ENCODE measurements at regions not wholly inside any gene's neighbourhood (a gene's known extent, or its start where the extent isn't known, plus 50 kb on each side); places are given as distances from the start of the nearest gene placed in this dataset.

- ATAC-seq: no peak
- TF ChIP-seq TOX (CRISPR knock-in tag; IDR thresholded peaks at IDR 0.05; ENCODE audit: borderline replicate concordance) (no peak), CSDC2 (CRISPR knock-in tag; IDR thresholded peaks at IDR 0.05) (no peak), PATZ1 (CRISPR knock-in tag; IDR thresholded peaks at IDR 0.05; ENCODE audit: borderline replicate concordance) (no peak), RARB (CRISPR knock-in tag; IDR thresholded peaks at IDR 0.05) (no peak), CREB5 (CRISPR knock-in tag; IDR thresholded peaks at IDR 0.05; ENCODE audit: low read depth) (no peak), ZC3H10 (CRISPR knock-in tag; IDR thresholded peaks at IDR 0.05) (no peak), TCF4 (CRISPR knock-in tag; IDR thresholded peaks at IDR 0.05; ENCODE audit: borderline replicate concordance) (no peak), BACH2 (CRISPR knock-in tag; IDR thresholded peaks at IDR 0.05; ENCODE audit: borderline replicate concordance) (no peak), CSRNP3 (CRISPR knock-in tag; IDR thresholded peaks at IDR 0.05) (no peak), SNAI2 (CRISPR knock-in tag; IDR thresholded peaks at IDR 0.05) (no peak), ARNTL (CRISPR knock-in tag; IDR thresholded peaks at IDR 0.05; ENCODE audit: borderline replicate concordance, low read depth) (no peak), GLIS3 (CRISPR knock-in tag; IDR thresholded peaks at IDR 0.05) (no peak), ZNF565 (CRISPR knock-in tag; conservative IDR thresholded peaks at IDR 0.05; ENCODE audit: low read depth) (no peak), ZNF8 (CRISPR knock-in tag; IDR thresholded peaks at IDR 0.05) (no peak), ESRRG (CRISPR knock-in tag; IDR thresholded peaks at IDR 0.05) (no peak), ZFP3 (CRISPR knock-in tag; IDR thresholded peaks at IDR 0.05) (no peak), ISL1 (CRISPR knock-in tag; IDR thresholded peaks at IDR 0.05) (no peak)
- TF ChIP-seq, protein P1, sequence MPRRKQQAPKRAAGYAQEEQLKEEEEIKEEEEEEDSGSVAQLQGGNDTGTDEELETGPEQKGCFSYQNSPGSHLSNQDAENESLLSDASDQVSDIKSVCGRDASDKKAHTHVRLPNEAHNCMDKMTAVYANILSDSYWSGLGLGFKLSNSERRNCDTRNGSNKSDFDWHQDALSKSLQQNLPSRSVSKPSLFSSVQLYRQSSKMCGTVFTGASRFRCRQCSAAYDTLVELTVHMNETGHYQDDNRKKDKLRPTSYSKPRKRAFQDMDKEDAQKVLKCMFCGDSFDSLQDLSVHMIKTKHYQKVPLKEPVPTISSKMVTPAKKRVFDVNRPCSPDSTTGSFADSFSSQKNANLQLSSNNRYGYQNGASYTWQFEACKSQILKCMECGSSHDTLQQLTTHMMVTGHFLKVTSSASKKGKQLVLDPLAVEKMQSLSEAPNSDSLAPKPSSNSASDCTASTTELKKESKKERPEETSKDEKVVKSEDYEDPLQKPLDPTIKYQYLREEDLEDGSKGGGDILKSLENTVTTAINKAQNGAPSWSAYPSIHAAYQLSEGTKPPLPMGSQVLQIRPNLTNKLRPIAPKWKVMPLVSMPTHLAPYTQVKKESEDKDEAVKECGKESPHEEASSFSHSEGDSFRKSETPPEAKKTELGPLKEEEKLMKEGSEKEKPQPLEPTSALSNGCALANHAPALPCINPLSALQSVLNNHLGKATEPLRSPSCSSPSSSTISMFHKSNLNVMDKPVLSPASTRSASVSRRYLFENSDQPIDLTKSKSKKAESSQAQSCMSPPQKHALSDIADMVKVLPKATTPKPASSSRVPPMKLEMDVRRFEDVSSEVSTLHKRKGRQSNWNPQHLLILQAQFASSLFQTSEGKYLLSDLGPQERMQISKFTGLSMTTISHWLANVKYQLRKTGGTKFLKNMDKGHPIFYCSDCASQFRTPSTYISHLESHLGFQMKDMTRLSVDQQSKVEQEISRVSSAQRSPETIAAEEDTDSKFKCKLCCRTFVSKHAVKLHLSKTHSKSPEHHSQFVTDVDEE (CRISPR knock-in tag; IDR thresholded peaks at IDR 0.05): no peak
Observed at GRCh38 chr11:127640561-127641451, 640.2 kb upstream of the KIRREL3 start.

DNA sequence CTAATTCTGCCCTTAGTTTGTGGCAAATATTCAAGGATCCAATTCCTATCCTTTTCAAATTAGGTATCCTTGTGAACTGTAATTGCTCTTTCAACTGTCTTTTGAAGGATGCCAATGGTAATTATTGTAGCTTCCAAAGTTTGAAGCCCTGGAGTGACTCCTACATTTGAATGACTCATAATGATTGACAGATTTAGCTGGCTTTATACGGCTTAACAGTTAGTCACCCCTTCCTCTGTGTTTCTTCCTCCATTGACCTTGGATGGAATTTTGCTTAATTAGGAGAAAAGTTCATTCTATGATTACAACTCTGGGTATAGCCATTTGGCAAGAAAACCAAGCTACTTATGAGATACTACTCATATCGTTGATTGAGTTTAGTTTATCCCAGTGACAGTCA lies 639.3 kb upstream of the KIRREL3 start:
- no peak for ATAC-seq
- TF ChIP-seq BACH2 (CRISPR knock-in tag; IDR thresholded peaks at IDR 0.05; ENCODE audit: borderline replicate concordance) (no peak), ZC3H10 (CRISPR knock-in tag; IDR thresholded peaks at IDR 0.05) (no peak), CSRNP3 (CRISPR knock-in tag; IDR thresholded peaks at IDR 0.05) (no peak), ZNF8 (CRISPR knock-in tag; IDR thresholded peaks at IDR 0.05) (no peak), ISL1 (CRISPR knock-in tag; IDR thresholded peaks at IDR 0.05) (no peak), ESRRG (CRISPR knock-in tag; IDR thresholded peaks at IDR 0.05) (no peak), ZFP3 (CRISPR knock-in tag; IDR thresholded peaks at IDR 0.05) (no peak)

- no peak for ATAC-seq
- no peak for TF ChIP-seq CREB5 (CRISPR knock-in tag; IDR thresholded peaks at IDR 0.05; ENCODE audit: low read depth)
- TF ChIP-seq TCF4 (CRISPR knock-in tag; IDR thresholded peaks at IDR 0.05; ENCODE audit: borderline replicate concordance): no peak
- TF ChIP-seq, protein P1 (CRISPR knock-in tag; IDR thresholded peaks at IDR 0.05): no peak
- TF ChIP-seq PATZ1 (CRISPR knock-in tag; IDR thresholded peaks at IDR 0.05; ENCODE audit: borderline replicate concordance): no peak
- no peak for TF ChIP-seq ZNF8 (CRISPR knock-in tag; IDR thresholded peaks at IDR 0.05)
Observed at GRCh38 chr11:127632976-127633680, 632.6 kb upstream of the KIRREL3 start.
